SU-DHL-6 (cell line): ENCODE measurements at regions not wholly inside any gene's neighbourhood (a gene's known extent, or its start where the extent isn't known, plus 50 kb on each side); places are given as distances from the start of the nearest gene placed in this dataset.

Source experiments
- H2AFZ ChIP-seq: fragments of 200-600 bp; sonication (generic); 2 replicates; pipeline ENCODE4 v1.6.1; 2014; ENCODE audit warnings: low read depth, mild to moderate bottlenecking, moderate library complexity, mixed read lengths, antibody characterized with exemption, low read length; ENCODE audit not compliant: severe bottlenecking
- H3F3A ChIP-seq: fragments of 200-600 bp; shearing (Covaris generic); 2 replicates; pipeline ENCODE4 v1.6.0; 2016; ENCODE audit warnings: antibody characterized with exemption, mild to moderate bottlenecking; ENCODE audit not compliant: insufficient read depth
- H3K27ac ChIP-seq: fragments of 200-600 bp; sonication (generic); 2 replicates; pipeline ENCODE4 v1.5.1; 2016; ENCODE audit warnings: low read depth, mild to moderate bottlenecking, low read length, moderate library complexity, mixed read lengths
- H3K27me3 ChIP-seq: fragments of 200-600 bp; sonication (generic), shearing (Covaris generic); 2 replicates; pipeline ENCODE4 v1.6.0; 2014; ENCODE audit warnings: mild to moderate bottlenecking, low read length
- H3K36me3 ChIP-seq: fragments of 200-600 bp; sonication (generic); 2 replicates; pipeline ENCODE4 v1.6.1; 2014; ENCODE audit warnings: mild to moderate bottlenecking, low read length, mixed read lengths
- H3K4me2 ChIP-seq: fragments of 300-600, 200-600 bp; shearing (Covaris generic), sonication (generic); 2 replicates; pipeline ENCODE4 v1.6.0; 2014; ENCODE audit warnings: low read length, low read depth, mild to moderate bottlenecking; ENCODE audit not compliant: poor library complexity, severe bottlenecking
- H3K4me3 ChIP-seq: fragments of 200-600 bp; sonication (generic); 2 replicates; pipeline ENCODE4 v1.5.1; 2014; ENCODE audit warnings: antibody characterized with exemption, low read length, mild to moderate bottlenecking, mixed read lengths; ENCODE audit not compliant: insufficient read depth, poor library complexity, severe bottlenecking
- H3K79me2 ChIP-seq: fragments of 200-600 bp; sonication (generic); 2 replicates; pipeline ENCODE4 v1.6.1; 2014; ENCODE audit warnings: mild to moderate bottlenecking, low read length, moderate library complexity; ENCODE audit not compliant: insufficient read depth
- H3K9ac ChIP-seq: fragments of 200-600 bp; sonication (generic); 2 replicates; pipeline ENCODE4 v1.7.0; 2014; ENCODE audit warnings: mild to moderate bottlenecking, low read length
- H3K9me2 ChIP-seq: fragments of 200-600 bp; sonication (generic); replicated peaks from 2 replicates; pipeline ENCODE4 v1.6.1; 2014; ENCODE audit warnings: low read length; ENCODE audit not compliant: insufficient read depth
- H3K9me3 ChIP-seq: fragments of 200-600 bp; sonication (generic); 2 replicates; pipeline ENCODE4 v1.6.1; 2014; ENCODE audit warnings: low read length, mixed read lengths; ENCODE audit not compliant: insufficient read depth
- H4K20me1 ChIP-seq: fragments of 200-600 bp; sonication (generic); 2 replicates; pipeline ENCODE4 v1.6.1; 2014; ENCODE audit warnings: low read depth, mild to moderate bottlenecking, antibody characterized with exemption, low read length, moderate library complexity, mixed read lengths
- CTCF ChIP-seq: fragments of 200-600 bp; sonication (generic); IDR thresholded peaks from one replicate; pipeline ENCODE4 v1.5.1; 2017; ENCODE audit warnings: antibody characterized with exemption, mild to moderate bottlenecking, low read length, moderate library complexity; ENCODE audit not compliant: insufficient read depth, poor library complexity, severe bottlenecking
- EZH2phosphoT487 ChIP-seq: fragments of 200-600 bp; sonication (generic), shearing (Covaris generic); conservative IDR thresholded peaks from 2 replicates; pipeline ENCODE4 v1.6.1; 2018; ENCODE audit warnings: mild to moderate bottlenecking, antibody characterized with exemption, low read length, moderate library complexity, mixed read lengths

GRCh38 chr2:48248251-48248933 lies 66.1 kb upstream of the FOXN2 start:
- H3K4me2 ChIP-seq, result no peak overlapping the region
- H3K9ac ChIP-seq, result no peak overlapping the region
- H2AFZ ChIP-seq, result no peak overlapping the region
- H3K9me2 ChIP-seq, result no peaks in the 10 kb centered on the region
- H4K20me1 ChIP-seq, result no peaks in the 10 kb centered on the region
- no peak overlapping the region for H3K27ac ChIP-seq
- no peaks in the 10 kb centered on the region for H3K9me3 ChIP-seq
- H3K36me3 ChIP-seq, result no peaks in the 10 kb centered on the region
- no peak overlapping the region for H3K4me3 ChIP-seq
- no peaks in the 10 kb centered on the region for H3K27me3 ChIP-seq
- H3K79me2 ChIP-seq, result no peaks in the 10 kb centered on the region
- no peaks in the 10 kb centered on the region for H3F3A ChIP-seq
- TF ChIP-seq CTCF (no peak), EZH2phosphoT487 (no peak)

- no peaks in the 10 kb centered on the region for H3K79me2 ChIP-seq
- no peaks in the 10 kb centered on the region for H3F3A ChIP-seq
- no peaks in the 10 kb centered on the region for H4K20me1 ChIP-seq
- H3K27ac ChIP-seq, result no peak overlapping the region
- H3K9ac ChIP-seq, result no peak overlapping the region
- TF ChIP-seq EZH2phosphoT487, result no peak
- no peak for TF ChIP-seq CTCF
- H3K36me3 ChIP-seq, result no peaks in the 10 kb centered on the region
- no peak overlapping the region for H3K4me2 ChIP-seq
- H2AFZ ChIP-seq, result no peak overlapping the region
- no peaks in the 10 kb centered on the region for H3K9me2 ChIP-seq
- no peaks in the 10 kb centered on the region for H3K9me3 ChIP-seq
- H3K27me3 ChIP-seq, result no peaks in the 10 kb centered on the region
- H3K4me3 ChIP-seq, result no peak overlapping the region
Measured at GRCh38 chr2:48249025-48249424, 65.5 kb upstream of the FOXN2 start.

GRCh38 chr2:48249631-48250473 lies 64.6 kb upstream of the FOXN2 start:
- Histone ChIP-seq H3K4me3 (no peak overlapping the region), H2AFZ (no peak overlapping the region), H4K20me1 (no peaks in the 10 kb centered on the region), H3F3A (no peaks in the 10 kb centered on the region), H3K27me3 (no peaks in the 10 kb centered on the region), H3K79me2 (no peaks in the 10 kb centered on the region), H3K4me2 (no peak overlapping the region), H3K9me2 (no peaks in the 10 kb centered on the region), H3K36me3 (no peaks in the 10 kb centered on the region), H3K9me3 (no peaks in the 10 kb centered on the region), H3K27ac (no peak overlapping the region), H3K9ac (no peak overlapping the region)
- TF ChIP-seq CTCF, result no peak
- TF ChIP-seq EZH2phosphoT487, result no peak
